ENCODE measurements at regions not wholly inside any gene's neighbourhood (a gene's known extent, or its start where the extent isn't known, plus 50 kb on each side); places are given as distances from the start of the nearest gene placed in this dataset.

GRCh38 chr17:71380535-71380934 is 740.3 kb upstream of the SOX9 start:
- no peak for DNase-seq (ENCODE audit: low spot score)

- no peak for DNase-seq (ENCODE audit: low spot score)
These were observed 739.9 kb upstream of the SOX9 start for GRCh38 chr17:71380936-71381335.

- no peak for DNase-seq (ENCODE audit: low spot score)
These were observed 737.7 kb upstream of the SOX9 start for GRCh38 chr17:71383091-71383490.

- DNase-seq (ENCODE audit: low spot score) = no peak
These were observed 733.4 kb upstream of the SOX9 start for GRCh38 chr17:71387456-71387855.

GRCh38 chr17:71392715-71393567 is 727.9 kb upstream of the SOX9 start:
- DNase-seq (ENCODE audit: low spot score) = no peak

GRCh38 chr17:71395901-71396300 is 724.9 kb upstream of the SOX9 start:
- no peak for DNase-seq (ENCODE audit: low spot score)

- no peak for DNase-seq (ENCODE audit: low spot score)
These were observed 724.1 kb upstream of the SOX9 start for GRCh38 chr17:71396711-71397110.

GRCh38 chr17:71398025-71398424 is 722.8 kb upstream of the SOX9 start:
- no peak for DNase-seq (ENCODE audit: low spot score)

- DNase-seq (ENCODE audit: low spot score) = no peak
These were observed 722.0 kb upstream of the SOX9 start for GRCh38 chr17:71398800-71399219.

- DNase-seq (ENCODE audit: low spot score) = no peak
These were observed 721.6 kb upstream of the SOX9 start for GRCh38 chr17:71399221-71399620.

- DNase-seq (ENCODE audit: low spot score) = no peak
These were observed 721.2 kb upstream of the SOX9 start for GRCh38 chr17:71399649-71400048.

GRCh38 chr17:71402007-71402406 is 718.8 kb upstream of the SOX9 start:
- no peak for DNase-seq (ENCODE audit: low spot score)

- no peak for DNase-seq (ENCODE audit: low spot score)
These were observed 718.1 kb upstream of the SOX9 start for GRCh38 chr17:71402661-71403141.

GRCh38 chr17:71405101-71405500 is 715.7 kb upstream of the SOX9 start:
- no peak for DNase-seq (ENCODE audit: low spot score)

GRCh38 chr17:71407981-71408380 is 712.8 kb upstream of the SOX9 start:
- DNase-seq (ENCODE audit: low spot score) = no peak

- DNase-seq (ENCODE audit: low spot score) = peak; percentile 34
These were observed 711.7 kb upstream of the SOX9 start for GRCh38 chr17:71409137-71409536.

- peak; percentile 90 for DNase-seq (ENCODE audit: low spot score)
These were observed 711.1 kb upstream of the SOX9 start for GRCh38 chr17:71409712-71410111.

GRCh38 chr17:71412803-71413202 is 708.0 kb upstream of the SOX9 start:
- peak; percentile 97 for DNase-seq (ENCODE audit: low spot score)

- no peak for DNase-seq (ENCODE audit: low spot score)
These were observed 706.9 kb upstream of the SOX9 start for GRCh38 chr17:71413935-71414334.

- DNase-seq (ENCODE audit: low spot score) = no peak
These were observed 703.7 kb upstream of the SOX9 start for GRCh38 chr17:71417142-71417541.

- no peak for DNase-seq (ENCODE audit: low spot score)
These were observed 697.9 kb upstream of the SOX9 start for GRCh38 chr17:71422968-71423367.

GRCh38 chr17:71423871-71424546 is 696.8 kb upstream of the SOX9 start:
- DNase-seq (ENCODE audit: low spot score) = peak; percentile 99

- no peak for DNase-seq (ENCODE audit: low spot score)
These were observed 693.0 kb upstream of the SOX9 start for GRCh38 chr17:71427801-71428200.

All from A172 (cell line).